ENCODE measurements at regions not wholly inside any gene's neighbourhood (a gene's known extent, or its start where the extent isn't known, plus 50 kb on each side); places are given as distances from the start of the nearest gene placed in this dataset.
A peak's percentile ranks its signal among the peaks of the same experiment; 100 is the strongest.

- TF ChIP-seq CTCF (IDR thresholded peaks at IDR 0.05; ENCODE audit: insufficient read depth, missing control alignments) = no peak
- DNase-seq (ENCODE audit: insufficient read length, low spot score) (no peak), FAIRE-seq (peak; percentile 90)
Measured at GRCh38 chr5:51172903-51173626, 210.2 kb upstream of the ISL1 start.

GRCh38 chr5:51181208-51181894 is 201.9 kb upstream of the ISL1 start:
- no peak for DNase-seq (ENCODE audit: insufficient read length, low spot score)
- FAIRE-seq = no peak
- no peak for TF ChIP-seq CTCF (IDR thresholded peaks at IDR 0.05; ENCODE audit: insufficient read depth, missing control alignments)

GRCh38 chr5:51185850-51186329 is 197.4 kb upstream of the ISL1 start:
- peak; percentile 80 for FAIRE-seq
- TF ChIP-seq CTCF (IDR thresholded peaks at IDR 0.05; ENCODE audit: insufficient read depth, missing control alignments) = no peak
- DNase-seq (ENCODE audit: insufficient read length, low spot score) = no peak

GRCh38 chr5:51188001-51188591 is 195.2 kb upstream of the ISL1 start:
- TF ChIP-seq CTCF (IDR thresholded peaks at IDR 0.05; ENCODE audit: insufficient read depth, missing control alignments) = no peak
- no peak for DNase-seq (ENCODE audit: insufficient read length, low spot score)
- FAIRE-seq = no peak

GRCh38 chr5:51194671-51195070 is 188.6 kb upstream of the ISL1 start:
- FAIRE-seq (no peak), DNase-seq (ENCODE audit: insufficient read length, low spot score) (no peak)
- no peak for TF ChIP-seq CTCF (IDR thresholded peaks at IDR 0.05; ENCODE audit: insufficient read depth, missing control alignments)

- FAIRE-seq (no peak), DNase-seq (ENCODE audit: insufficient read length, low spot score) (no peak)
- TF ChIP-seq CTCF (IDR thresholded peaks at IDR 0.05; ENCODE audit: insufficient read depth, missing control alignments) = no peak
Measured at GRCh38 chr5:51201024-51201423, 182.2 kb upstream of the ISL1 start.
